HG03135 (cell line): ENCODE measurements at regions not wholly inside any gene's neighbourhood (a gene's known extent, or its start where the extent isn't known, plus 50 kb on each side); places are given as distances from the start of the nearest gene placed in this dataset.
A peak's percentile ranks its signal among the peaks of the same experiment; 100 is the strongest.

Source experiments
- ATAC-seq: cut with Tn5 transposase; IDR thresholded peaks from one replicate; pipeline ENCODE4 v1.9.1; 2021; ENCODE audit warnings: mild to moderate bottlenecking, moderate library complexity; ENCODE audit not compliant: unreplicated experiment

- ATAC-seq = no peak
Observed at GRCh38 chr6:141594874-141595273, 537.9 kb upstream of the GJE1 start.

- no peak for ATAC-seq
Observed at GRCh38 chr6:141593311-141593710, 539.4 kb upstream of the GJE1 start.

- no peak for ATAC-seq
Observed at GRCh38 chr6:141587482-141588266, 545.1 kb upstream of the GJE1 start.

- ATAC-seq = no peak
Observed at GRCh38 chr6:141580988-141581552, 551.7 kb upstream of the GJE1 start.

- no peak for ATAC-seq
Observed at GRCh38 chr6:141580131-141580530, 552.6 kb upstream of the GJE1 start.

GRCh38 chr6:141576751-141577150, 556.0 kb upstream of the GJE1 start:
- ATAC-seq = no peak

- peak; percentile 91 for ATAC-seq
Observed at GRCh38 chr6:141562851-141563763, 569.6 kb upstream of the GJE1 start.

- peak; percentile 34 for ATAC-seq
Observed at GRCh38 chr6:141562186-141562811, 570.4 kb upstream of the GJE1 start.

GRCh38 chr6:141561154-141561553, 571.6 kb upstream of the GJE1 start:
- no peak for ATAC-seq

- peak; percentile 92 for ATAC-seq
Observed at GRCh38 chr6:141552463-141552862, 580.3 kb upstream of the GJE1 start.

- no peak for ATAC-seq
Observed at GRCh38 chr6:141552031-141552430, 580.7 kb upstream of the GJE1 start.

GRCh38 chr6:141551318-141551717, 581.4 kb upstream of the GJE1 start:
- ATAC-seq = no peak

GRCh38 chr6:141550471-141550870, 582.3 kb upstream of the GJE1 start:
- ATAC-seq = no peak

- no peak for ATAC-seq
Observed at GRCh38 chr6:141548966-141549365, 583.8 kb upstream of the GJE1 start.

- ATAC-seq = no peak
Observed at GRCh38 chr6:141541581-141542324, 591.0 kb upstream of the GJE1 start.

- ATAC-seq = no peak
Observed at GRCh38 chr6:141540207-141540606, 592.5 kb upstream of the GJE1 start.

GRCh38 chr6:141539617-141540016, 593.1 kb upstream of the GJE1 start:
- no peak for ATAC-seq

GRCh38 chr6:141532211-141532610, 600.5 kb upstream of the GJE1 start:
- ATAC-seq = no peak

- no peak for ATAC-seq
Observed at GRCh38 chr6:141531040-141531439, 601.7 kb upstream of the GJE1 start.

- ATAC-seq = no peak
Observed at GRCh38 chr6:141528596-141528995, 604.1 kb upstream of the GJE1 start.
